Fibroblast of lung (primary cell): ENCODE measurements at regions not wholly inside any gene's neighbourhood (a gene's known extent, or its start where the extent isn't known, plus 50 kb on each side); places are given as distances from the start of the nearest gene placed in this dataset.

Source experiments
- CTCF ChIP-seq, 2 donors: IDR thresholded peaks in 1 of 2; conservative IDR thresholded peaks in 1 of 2; 1 replicate in 1 of 2; 2 replicates in 1 of 2; pipeline ENCODE4 v1.5.1; 2011 to 2012; ENCODE audit warnings: low read length in 2 of 2, control low read depth in 1 of 2, inconsistent platforms in 1 of 2, low read depth in 1 of 2, mild to moderate bottlenecking in 1 of 2
- EZH2 ChIP-seq: IDR thresholded peaks from 2 replicates; pipeline ENCODE4 v1.5.1; 2012; ENCODE audit warnings: low read length, control low read depth, mild to moderate bottlenecking; ENCODE audit errors: missing control alignments

GRCh38 chr4:112732142-112732541, 95.2 kb downstream of the LARP7 start:
- TF ChIP-seq CTCF (conservative IDR thresholded peaks at IDR 0.05 in 1 of 2, IDR thresholded peaks at IDR 0.05 in 1 of 2; ENCODE audit: low read depth in 1 of 2, low read length in 2 of 2): no peak
- no peak for TF ChIP-seq EZH2
